ENCODE measurements at regions not wholly inside any gene's neighbourhood (a gene's known extent, or its start where the extent isn't known, plus 50 kb on each side); places are given as distances from the start of the nearest gene placed in this dataset.

GRCh38 chr10:47181052-47181849 lies 118.7 kb upstream of the GDF10 start:
- intact Hi-C loops (cut with DNase I), result no loop called here
- H3K27ac ChIP-seq, result no peak overlapping the region
- H3K4me3 ChIP-seq, result no peak overlapping the region
- H3K9me3 ChIP-seq, result no peaks in the 10 kb centered on the region
- peak in 1 of 2 donors; percentile 40 for DNase-seq (ENCODE audit: extremely low spot score in 2 of 2)
- TF ChIP-seq CTCF (IDR thresholded peaks at IDR 0.05) (no peak), POLR2AphosphoS5 (IDR thresholded peaks at IDR 0.05; ENCODE audit: insufficient read depth in 1 of 2, low read depth in 1 of 2) (no peak), POLR2A (IDR thresholded peaks at IDR 0.05) (no peak)
- peaks cover 11% of the 10 kb centered on the region for H3K4me1 ChIP-seq
- H3K27me3 ChIP-seq, result no peaks in the 10 kb centered on the region
- H3K36me3 ChIP-seq, result no peaks in the 10 kb centered on the region

- peak overlapping the region; percentile 27 for H3K27ac ChIP-seq
- intact Hi-C loops (cut with DNase I), result no loop called here
- no peaks in the 10 kb centered on the region for H3K27me3 ChIP-seq
- no peak overlapping the region for H3K4me3 ChIP-seq
- H3K9me3 ChIP-seq, result no peaks in the 10 kb centered on the region
- DNase-seq (ENCODE audit: extremely low spot score in 2 of 2), result peak in 1 of 2 donors; percentile 83
- TF ChIP-seq CTCF (IDR thresholded peaks at IDR 0.05) (no peak), POLR2AphosphoS5 (IDR thresholded peaks at IDR 0.05; ENCODE audit: insufficient read depth in 1 of 2, low read depth in 1 of 2) (no peak), POLR2A (IDR thresholded peaks at IDR 0.05) (no peak)
- H3K36me3 ChIP-seq, result no peaks in the 10 kb centered on the region
- H3K4me1 ChIP-seq, result no peaks in the 10 kb centered on the region
Measured at GRCh38 chr10:47182934-47183703, 116.9 kb upstream of the GDF10 start.

GRCh38 chr10:47183704-47184041 lies 116.3 kb upstream of the GDF10 start:
- no peak for DNase-seq (ENCODE audit: extremely low spot score in 2 of 2)
- H3K4me1 ChIP-seq, result no peaks in the 10 kb centered on the region
- H3K36me3 ChIP-seq, result no peaks in the 10 kb centered on the region
- H3K4me3 ChIP-seq, result no peak overlapping the region
- peak overlapping the region; percentile 27 for H3K27ac ChIP-seq
- intact Hi-C loops (cut with DNase I), result no loop called here
- no peaks in the 10 kb centered on the region for H3K27me3 ChIP-seq
- no peaks in the 10 kb centered on the region for H3K9me3 ChIP-seq
- TF ChIP-seq POLR2AphosphoS5 (IDR thresholded peaks at IDR 0.05; ENCODE audit: insufficient read depth in 1 of 2, low read depth in 1 of 2), result peak; percentile 31 to 48
- TF ChIP-seq POLR2A (IDR thresholded peaks at IDR 0.05), result no peak

DNA sequence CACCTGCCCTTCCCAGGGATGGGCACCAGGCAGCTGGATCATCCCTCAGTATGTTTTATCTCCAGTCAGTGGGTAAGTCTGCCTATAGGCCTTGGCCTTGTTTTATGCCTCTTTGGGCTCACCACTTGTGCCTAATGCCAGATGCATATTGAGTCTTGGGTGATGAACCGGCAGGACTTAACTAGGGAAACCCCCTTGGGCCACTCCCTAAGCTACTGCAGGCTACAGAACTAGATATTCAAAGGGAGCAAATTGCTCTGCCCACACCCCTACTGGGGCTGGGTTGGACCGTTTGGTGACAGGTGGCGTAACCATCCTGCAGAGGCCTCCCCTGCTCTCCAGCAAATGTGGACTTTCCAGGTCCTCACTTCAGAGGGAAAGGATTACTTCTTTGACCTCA lies 115.7 kb upstream of the GDF10 start:
- Histone ChIP-seq H3K36me3 (no peaks in the 10 kb centered on the region), H3K27me3 (no peaks in the 10 kb centered on the region), H3K27ac (peak overlapping the region; percentile 27), H3K4me3 (no peak overlapping the region), H3K9me3 (no peaks in the 10 kb centered on the region), H3K4me1 (no peaks in the 10 kb centered on the region)
- no peak for TF ChIP-seq POLR2AphosphoS5 (IDR thresholded peaks at IDR 0.05; ENCODE audit: insufficient read depth in 1 of 2, low read depth in 1 of 2)
- TF ChIP-seq POLR2A (IDR thresholded peaks at IDR 0.05), result no peak
- TF ChIP-seq CTCF (IDR thresholded peaks at IDR 0.05), result no peak
- DNase-seq (ENCODE audit: extremely low spot score in 2 of 2), result peak in 1 of 2 donors; percentile 77
- intact Hi-C loops (cut with DNase I), result no loop called here

DNA sequence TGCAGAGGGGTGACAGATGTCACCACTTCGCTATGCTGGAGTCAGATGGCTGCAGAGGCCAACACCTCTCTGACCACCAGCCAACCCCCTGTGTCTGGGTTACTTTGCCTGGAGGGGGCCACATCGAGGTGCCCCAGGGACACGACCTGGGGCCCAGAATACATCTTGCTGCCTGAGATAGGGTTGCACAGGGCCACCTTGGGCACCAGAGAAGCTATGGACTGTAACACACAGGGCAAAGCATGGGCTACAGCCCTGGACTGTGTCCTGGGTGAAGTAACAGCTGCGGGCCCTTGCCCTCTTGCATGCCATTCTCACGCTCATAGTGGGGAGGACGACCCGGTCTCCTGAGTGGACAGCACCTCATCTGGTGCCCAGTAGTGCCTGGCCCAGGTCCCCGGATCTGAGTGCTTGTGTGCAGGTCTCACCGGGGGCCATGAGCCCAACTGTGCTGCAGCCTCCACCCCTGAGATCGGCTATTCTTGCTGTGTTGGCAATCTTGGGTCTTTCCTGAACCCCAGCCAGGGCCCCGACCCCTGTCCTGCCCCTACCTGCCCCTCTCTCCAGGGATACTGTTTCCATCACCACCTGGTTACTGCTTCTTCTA lies 115.2 kb upstream of the GDF10 start:
- peak in 1 of 2 donors; percentile 84 for DNase-seq (ENCODE audit: extremely low spot score in 2 of 2)

More for the DNA sequence above, 115.2 kb upstream of the GDF10 start:
- Histone ChIP-seq H3K9me3 (no peaks in the 10 kb centered on the region), H3K27ac (no peak overlapping the region), H3K36me3 (no peaks in the 10 kb centered on the region), H3K27me3 (no peaks in the 10 kb centered on the region), H3K4me3 (no peak overlapping the region), H3K4me1 (no peaks in the 10 kb centered on the region)
- no peak for TF ChIP-seq POLR2A (IDR thresholded peaks at IDR 0.05)
- no peak for TF ChIP-seq CTCF (IDR thresholded peaks at IDR 0.05)
- no peak for TF ChIP-seq POLR2AphosphoS5 (IDR thresholded peaks at IDR 0.05; ENCODE audit: insufficient read depth in 1 of 2, low read depth in 1 of 2)
- intact Hi-C loops (cut with DNase I), result no loop called here

All from vagina (tissue), 2 donors.